ENCODE measurements at regions not wholly inside any gene's neighbourhood (a gene's known extent, or its start where the extent isn't known, plus 50 kb on each side); places are given as distances from the start of the nearest gene placed in this dataset.

DNA sequence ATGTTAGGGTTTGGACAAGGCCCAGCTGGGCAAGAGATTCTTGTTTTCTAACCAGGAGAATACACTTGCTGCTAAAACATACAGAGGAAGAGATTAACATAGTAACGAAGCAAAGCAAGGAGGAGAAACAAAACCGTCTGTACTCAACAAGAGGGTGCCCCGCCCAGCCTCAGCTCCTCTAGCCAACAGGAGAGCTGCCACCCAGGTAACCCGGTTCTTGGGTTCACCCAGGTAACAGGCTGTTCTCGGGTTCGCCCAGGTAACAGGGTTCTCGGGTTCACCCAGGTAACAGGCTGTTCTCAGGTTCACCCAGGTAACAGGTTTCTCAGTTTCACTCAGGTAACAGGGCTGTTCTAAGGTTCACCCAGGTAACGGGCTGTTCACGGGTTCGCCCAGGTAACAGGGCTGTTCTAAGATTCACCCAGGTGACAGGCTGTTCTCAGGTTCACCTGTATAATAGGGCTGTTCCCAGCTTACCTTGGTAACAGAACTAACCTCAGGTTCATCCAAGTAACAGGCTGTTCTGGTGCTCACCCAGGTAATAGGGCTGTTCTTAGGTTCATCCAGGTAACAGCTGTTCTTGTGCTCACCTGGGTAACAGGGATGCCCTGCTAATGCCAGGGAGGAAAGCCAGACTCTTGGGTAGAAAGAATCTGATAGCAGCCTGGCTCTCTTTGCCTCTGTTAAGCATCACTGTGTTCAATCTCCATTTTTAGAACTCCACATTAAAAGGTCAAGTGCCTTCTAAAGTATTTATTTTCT, 271.6 kb downstream of the SYK start:
- no peak for DNase-seq

DNA sequence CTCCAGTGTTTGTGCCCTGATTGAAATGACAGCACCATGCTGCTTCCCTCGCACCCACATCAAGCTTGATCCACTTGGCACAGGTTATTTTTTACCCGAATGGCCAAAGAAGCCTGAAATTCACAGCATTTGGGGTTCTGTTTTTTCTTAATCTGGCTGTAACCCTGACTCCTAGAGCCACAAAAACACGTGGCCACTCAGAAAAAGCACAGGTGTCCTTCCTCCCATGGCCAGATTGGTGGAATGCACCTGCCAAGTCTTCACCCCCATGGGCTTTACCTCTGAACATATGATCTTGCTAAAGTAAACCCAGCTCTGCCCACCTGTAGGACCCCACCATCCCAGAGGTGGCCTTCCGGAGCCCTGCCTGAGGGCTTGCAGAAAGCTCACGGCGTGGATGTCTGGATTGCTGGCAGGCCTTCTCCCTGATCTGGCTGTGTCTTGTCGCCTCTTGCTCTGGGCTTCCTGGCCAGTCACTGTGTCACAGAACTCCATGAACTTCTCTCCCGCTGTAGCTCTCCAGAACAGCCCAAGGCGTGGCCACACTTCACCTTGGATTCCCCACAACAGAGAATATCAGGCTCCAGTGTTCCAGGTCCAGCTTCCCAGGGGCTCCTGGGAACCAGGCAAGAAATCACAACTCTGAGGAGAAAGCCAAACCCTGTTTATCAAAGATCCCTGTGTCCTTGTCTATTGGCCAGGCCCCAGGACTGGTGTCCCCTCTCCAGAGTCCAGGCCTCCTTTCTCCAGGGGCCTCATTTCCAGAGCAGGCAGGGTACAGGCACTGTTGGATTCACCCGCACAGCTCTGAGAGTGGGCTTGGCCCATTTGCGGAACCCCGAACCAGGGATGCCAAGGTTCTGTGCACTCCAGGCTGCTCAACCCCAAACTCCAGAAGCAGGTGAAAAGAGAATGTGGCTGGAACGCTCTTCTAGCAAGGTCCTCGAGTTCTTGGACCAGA, 272.5 kb downstream of the SYK start:
- DNase-seq, result no peak

DNA sequence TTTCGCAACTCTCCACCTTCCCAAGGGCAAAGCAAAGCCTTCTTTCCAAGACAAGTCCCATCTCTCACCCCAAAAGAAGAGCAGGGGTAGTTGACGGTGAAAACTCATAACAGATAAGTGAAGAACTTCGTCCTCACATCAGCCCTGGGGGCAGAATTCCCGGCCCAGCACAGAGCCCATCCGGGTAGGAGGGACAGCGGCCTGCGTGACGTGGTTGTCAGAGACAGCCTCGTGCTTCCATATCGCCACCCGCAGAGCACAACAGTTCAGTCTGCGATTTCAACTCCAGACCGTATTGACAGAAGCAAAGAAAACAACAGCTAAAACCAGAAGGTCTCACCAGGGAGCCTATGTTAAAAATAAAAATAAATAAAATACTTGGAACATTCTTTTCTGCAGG, 273.2 kb downstream of the SYK start:
- DNase-seq, result no peak

DNA sequence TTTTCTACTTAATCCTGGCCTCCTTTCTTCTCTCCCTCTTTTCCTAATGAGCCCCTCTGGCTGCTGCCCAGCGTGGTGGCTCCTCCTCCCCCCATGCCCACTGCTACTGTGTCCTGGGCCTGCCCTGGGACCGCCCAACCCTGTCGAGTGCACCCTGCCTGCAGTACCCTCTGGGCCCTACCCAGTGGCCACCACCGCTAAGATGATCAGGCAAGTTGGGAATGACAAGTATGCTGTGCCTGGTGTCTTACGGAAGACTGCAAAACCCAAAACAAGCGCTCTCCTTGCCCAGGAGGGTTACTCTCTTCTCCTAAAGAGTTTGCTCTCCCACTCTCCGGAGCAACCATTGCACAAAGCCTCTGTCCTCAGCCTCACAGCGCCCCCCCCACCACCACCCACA, 273.7 kb downstream of the SYK start:
- no peak for DNase-seq

DNA sequence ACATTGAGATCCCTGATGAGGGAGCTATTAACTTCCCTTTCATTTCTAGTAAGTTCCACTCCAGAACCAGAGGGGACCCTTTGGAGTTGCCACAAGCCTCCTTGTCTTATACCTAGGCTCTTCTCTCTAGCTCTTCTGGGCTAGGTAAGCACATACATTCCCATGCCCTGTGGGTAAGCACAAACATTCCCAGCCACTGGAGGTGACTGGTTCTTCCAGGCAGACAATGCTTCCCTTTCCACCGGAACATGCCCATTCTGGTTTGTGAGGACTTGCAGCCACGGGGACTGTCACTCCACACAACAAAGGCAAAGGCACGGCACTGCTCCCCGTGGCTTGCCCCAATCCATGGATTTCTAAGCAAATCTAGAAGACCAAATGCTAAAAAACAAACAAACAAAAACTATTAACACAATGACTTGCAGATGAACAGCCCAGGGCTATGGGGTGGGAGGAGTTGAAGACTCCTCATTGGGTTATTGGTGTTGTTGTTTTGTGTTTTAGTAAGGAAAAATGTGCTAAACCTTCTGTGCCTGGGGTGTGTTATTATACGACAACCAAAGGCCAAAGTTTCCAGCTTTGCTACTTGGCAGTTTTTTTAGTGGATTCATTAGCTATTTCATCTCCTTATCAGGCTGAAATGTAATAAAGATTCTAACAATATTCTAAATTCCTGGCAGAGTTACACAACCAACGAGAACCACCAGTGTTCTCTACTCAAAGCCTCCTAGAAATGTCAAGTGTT, 276.2 kb downstream of the SYK start:
- DNase-seq, result no peak

DNA sequence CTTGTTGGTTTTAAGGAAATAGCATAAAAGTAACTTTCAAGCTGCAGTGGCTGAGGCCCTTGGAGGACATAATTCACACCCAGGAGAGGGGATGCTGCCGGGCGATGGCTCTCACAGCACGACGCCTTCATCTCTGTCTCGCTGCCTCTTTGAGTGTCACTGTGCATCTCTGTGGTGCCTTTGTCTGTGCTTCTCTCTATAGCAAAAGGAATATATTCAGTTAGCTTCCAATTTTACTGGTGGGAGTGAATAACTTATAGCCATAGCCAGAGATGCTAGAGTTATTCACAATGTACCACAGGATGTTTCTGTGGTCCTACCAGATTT, 276.7 kb downstream of the SYK start:
- DNase-seq, result no peak

DNA sequence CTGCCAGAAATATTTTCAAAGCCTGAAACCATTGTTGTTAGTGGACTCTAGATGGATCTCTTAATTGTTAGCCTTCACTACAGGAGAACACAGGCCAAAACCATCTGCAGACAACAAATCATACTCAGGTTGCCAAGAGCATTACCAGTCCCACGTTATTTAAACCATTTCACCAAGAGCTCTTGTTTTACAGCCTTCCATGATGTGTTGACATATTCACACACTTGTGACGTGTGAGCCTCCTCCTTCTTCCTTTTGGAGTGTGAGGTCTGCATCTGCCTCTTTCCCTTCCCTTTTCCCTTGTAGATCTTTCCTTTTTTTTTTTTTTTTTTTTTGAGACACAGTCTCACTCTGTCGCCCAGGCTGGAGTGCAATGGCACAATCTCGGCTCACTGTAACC, 279.0 kb downstream of the AUH start:
- no peak for DNase-seq

DNA sequence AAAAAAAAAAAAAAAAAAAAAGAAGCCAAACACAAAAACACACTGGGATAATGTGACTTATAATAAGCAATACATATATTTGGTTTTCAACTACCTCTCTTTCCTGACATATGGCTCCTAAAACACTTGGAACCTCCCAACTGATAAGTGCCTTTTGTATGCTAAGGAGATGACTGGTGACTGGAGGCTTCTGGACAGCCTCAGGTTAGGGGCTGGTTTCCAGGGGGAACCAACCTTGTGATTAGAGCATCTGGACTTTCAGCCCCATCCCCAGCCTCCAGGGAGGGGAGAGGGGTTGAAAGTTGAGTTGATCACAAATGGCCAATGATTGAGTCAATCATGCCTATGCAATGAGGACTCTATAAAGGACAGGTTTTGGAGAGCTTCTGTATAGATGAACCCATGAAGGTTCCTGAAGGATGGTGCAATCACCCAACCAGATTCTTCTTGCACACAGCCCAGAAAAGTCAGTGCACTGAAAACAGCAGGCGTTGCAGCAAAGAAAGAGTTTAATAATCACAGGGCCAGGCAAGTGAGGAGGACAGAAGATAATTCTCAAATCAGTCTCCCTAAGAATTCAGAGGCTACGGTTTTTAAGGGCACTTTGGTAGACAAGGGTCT, 276.7 kb downstream of the AUH start:
- no peak for DNase-seq

DNA sequence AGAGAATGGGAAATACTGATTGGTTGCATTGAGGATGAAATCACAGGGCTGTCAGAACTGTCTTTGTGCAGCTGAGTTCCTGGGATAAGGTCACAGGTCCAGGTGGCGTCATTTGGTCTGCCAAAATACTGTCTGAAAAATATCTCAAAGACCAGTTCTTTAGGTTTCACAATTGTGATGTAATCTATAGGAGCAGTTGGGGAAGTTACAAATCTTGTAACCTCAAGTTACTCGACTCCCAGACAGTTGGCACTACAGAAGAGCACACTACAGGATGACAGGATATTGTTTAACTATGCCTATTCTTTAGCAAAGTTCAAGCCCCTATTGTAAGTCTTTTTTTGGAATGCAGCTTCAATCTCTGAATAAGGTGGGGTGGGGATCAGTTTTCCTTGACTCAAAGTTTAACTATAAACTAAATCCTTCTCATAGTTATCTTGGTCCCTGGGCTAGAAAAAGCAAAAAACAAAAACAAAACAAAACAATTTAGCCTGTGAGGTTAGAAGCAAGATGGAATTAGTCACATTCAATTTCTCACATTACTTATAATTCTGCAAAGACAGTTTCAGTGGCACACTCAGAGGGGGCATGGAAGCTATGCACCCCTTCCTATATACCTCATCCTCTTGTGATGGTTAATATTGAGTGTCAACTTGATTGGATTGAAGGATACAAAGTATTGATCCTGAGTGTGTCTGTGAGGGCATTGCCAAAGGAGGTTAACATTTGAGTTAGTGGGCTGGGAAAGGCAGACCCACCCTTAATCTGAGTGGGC, 276.0 kb downstream of the AUH start:
- no peak for DNase-seq

DNA sequence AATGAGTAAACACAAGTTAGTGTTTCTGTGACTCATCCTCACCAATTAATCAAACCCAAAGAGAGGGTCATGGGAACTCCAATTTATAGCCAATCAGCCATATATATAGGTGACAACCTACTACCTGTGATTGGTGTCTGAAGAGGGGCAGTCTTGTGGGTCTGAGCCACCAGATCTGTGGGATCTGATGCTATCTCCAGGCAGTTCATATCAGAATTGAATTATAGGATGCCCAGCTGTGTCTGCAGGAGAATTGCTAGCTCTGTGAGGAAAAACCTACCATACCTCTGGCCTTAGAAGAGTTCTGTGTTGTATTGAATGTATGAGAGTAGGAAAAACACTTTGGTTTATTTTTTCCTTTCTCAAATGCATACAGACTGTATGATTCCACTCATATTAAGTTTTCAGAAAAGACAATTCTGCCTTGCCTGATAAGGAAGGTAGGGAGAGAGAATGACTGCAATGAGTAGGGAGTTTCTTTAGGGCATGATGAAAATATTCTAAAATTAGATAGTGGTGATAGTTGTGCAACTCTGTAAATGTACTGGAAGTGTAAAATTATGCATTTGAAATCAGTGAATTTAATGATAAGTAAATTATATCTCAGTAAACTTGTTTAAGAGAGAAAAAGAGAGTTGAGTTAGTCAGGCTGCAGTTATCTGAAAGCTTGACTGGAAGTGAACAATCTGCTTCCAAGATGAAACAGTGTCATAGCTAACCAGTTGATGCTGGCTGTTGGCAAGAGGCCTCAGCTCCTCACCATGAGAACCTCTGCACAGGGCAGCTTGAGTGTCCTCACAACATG, 274.9 kb downstream of the AUH start:
- no peak for DNase-seq

DNA sequence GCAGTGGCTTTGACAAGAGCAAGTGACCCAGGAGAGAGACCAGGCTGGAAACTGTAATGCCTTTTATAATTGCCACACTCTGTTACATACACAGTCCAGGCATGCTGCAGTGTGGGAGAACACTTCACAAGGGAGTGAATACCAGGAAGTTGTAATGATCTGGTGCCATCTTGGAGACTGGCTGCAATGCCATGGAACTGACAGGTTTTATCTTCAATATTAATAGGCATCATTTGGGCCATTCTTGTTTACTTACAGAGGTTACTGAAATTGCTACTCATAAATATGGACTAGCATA, 274.3 kb downstream of the AUH start:
- no peak for DNase-seq

DNA sequence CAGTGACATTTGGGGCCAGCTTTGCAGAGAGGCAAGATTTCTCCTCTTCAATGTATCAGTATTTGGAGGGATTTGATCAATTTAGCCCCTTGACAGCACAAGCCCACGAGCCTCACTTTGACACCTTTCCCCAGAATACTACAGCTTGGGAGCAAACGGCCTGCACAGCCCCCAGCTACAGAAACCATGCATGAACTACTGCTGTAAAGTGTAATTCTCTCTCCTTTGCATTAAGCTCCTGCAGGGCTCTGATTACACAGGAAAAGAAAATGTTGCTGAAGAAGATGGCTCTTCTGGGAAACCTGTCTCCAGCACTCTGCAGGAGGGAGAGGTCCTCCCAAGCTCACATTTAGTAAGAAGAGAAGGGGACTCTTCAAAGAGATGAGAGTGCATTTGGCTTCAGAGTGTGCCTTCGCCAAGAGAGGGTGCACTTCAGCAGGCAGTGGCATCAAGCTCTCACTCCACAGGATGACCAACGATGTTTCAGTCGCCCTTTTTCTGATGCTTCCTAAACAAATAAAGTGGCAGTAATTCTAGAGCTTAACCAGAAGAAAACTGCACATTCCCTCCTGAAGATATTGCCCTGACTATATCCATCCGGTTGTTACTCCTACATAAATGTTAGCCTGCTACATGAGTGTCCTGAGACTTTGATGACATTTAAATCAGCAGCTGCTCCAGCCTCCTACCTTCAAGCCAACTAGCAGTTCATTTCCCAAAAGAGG, 272.2 kb downstream of the AUH start:
- DNase-seq, result no peak

DNA sequence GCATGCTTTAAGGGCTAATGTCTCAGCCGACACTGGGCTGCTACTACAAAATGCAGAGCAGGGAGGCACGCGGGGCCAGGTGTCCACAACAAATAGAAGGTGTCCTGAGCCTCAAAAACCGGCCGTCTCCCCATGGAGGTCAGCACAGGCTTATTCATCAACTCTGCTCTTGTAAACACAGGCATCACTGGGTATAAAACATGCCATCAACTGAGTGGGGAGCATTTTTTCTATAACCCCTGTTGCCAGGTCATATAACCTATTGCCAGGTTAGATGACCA, 271.6 kb downstream of the AUH start:
- no peak for DNase-seq

DNA sequence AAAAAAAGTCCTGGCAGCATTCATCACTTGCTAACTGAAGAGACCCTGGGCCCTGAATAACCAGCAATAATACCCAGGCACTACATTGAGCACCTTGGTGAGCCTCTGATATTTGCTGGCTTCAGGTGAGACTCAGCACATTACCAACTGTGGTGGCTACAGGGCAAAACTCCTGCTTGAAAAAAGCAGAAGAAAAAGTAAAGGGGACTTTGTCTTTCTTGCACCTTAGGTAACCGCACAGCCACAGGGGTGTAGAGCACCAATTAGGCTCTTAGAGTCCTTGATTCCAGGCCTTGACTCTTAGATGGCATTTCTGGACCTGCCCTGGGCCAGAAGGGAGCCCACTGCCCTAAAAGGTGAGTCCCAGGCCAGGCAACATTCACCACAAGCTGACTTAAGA, 269.5 kb downstream of the AUH start:
- DNase-seq, result no peak

DNA sequence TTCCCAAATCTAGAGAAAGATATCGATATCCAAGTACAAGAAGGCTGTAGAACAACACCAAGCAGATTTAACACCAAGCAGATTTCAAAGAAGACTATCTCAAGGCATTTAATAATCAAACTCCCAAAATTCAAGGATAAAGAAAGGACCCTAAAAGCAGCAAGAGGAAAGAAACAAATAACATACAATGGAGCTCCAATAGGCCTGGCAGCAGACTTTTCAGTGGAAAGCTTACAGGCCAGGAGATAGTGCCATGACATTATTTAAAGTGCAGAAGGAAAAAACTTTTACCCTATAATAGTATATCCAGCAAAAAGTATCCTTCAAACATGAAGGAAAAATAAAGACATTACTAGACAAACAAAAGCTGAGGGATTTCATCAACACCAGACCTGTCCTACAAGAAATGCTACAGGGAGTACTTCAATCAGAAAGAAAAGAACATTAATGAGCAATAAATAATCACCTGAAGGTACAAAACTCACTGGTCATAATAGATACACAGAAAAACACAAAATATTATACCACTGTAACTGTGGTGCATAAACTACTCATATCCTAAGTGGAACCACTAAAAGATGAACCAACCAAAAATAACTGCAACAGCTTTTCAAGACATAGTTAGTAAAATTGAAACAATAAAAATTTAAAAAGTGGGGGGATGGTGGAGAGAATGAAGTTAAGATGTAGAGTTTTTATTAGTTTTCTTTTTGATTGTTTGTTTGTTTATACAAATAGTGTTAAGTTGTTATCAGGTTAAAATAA, 267.2 kb downstream of the AUH start:
- no peak for DNase-seq

DNA sequence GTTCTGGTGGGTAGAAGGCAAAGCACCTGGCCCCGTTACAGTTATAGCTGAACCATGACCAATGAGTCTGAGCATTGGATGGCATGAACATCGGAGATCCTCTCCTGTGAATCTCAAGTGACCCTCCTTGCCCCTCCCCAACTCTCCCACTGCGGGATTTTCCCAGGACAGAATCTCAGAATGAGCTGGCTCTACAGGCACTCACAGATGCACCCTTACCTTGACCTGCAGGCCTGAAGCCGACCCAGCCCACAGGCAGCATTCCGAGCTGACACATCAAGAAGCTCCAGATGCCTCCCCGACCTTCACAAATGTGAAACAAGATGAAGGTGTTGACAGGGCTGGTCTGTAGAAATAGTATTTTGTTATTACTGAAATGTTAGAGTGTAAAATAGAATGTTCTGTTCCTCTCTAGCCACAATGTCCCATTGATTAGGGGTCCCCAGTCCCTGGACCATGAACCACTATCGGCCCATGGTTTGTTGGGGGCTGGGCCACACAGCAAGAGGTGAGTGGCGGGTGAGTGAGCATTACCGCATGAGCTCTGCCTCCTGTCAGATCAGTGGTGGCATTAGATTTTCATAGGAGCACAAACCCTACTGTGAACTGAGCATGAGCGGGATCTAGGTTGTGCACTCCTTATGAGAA, 263.4 kb downstream of the AUH start:
- no peak for DNase-seq

DNA sequence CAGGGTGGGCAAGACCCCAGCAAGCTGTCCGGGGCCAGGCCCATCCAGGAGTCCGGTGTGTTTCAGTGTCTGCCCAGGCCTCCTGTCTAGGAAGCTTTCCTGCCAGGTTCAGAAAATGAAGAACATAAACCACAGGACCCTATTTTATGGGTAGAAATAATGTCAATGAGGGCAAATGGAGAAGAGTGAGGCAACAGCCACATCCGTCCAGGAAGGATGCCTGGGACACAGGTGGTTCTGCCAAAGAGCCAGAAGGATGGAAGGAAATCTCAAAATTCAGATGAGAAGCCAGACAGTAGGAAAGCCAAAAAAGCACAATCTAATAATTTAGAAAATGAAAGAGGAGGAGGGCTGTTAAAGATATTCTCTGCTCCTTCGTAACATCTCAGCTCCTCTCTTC, 262.3 kb downstream of the AUH start:
- DNase-seq, result no peak

DNA sequence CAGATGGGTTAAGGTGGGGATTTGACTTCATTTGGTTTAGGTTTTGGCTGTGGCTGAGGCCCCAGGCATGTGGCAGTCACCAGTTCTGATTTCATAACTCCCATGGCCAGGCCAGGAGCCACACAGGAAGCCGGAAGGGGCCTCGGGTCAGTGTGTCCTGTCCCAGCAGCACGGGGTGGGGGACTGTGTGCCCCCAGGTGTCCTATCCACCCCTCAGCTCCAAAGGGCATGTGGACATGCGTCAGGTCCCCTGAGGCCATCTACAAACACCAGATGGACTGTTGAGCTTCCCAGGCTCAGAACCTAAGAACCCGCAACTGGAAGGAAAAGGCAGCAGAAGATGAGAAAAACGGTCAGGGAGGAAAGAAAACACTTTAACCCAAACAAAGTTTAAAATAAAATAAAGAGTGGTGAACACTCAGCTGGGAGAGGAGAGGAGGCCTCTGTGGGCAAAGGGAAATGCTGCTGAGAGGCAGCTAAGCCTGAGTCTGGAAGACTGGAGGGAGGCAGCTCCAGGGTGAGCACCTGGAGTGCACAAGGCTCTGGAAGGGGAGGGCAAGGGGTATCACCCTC, 260.8 kb downstream of the AUH start:
- DNase-seq, result no peak

DNA sequence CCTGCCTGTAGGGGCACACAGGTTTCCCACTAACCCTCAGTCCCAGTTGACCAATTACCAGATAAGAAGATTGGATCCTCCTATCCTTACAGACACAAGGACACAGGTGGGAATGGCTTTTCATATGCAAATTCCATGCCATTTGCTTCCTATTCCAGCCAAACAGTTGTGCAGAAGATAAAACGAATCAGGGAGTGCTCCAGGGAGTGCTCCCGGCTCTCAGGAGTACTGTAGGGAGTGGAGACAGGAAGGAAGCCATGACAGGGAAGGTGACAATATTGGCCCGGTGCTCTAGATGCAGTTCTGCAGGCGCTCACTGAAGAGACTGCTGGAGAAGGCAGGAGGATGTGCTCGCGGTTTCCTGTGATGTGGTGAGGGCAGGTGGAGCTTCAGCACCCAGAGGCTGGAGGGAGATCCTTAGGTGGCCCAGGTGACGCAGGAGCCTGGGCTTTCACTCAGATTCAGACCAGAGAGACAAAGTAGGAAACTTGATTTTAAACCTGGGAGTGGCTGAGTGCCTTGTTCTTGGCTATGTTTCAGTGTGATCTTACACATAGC, 260.0 kb downstream of the AUH start:
- no peak for DNase-seq

Measured in NCI-H2081 treated with DMSO at 0.1 percent for 48 hours (cell line).